IPS-NIHi7 (cell line): ENCODE measurements at regions not wholly inside any gene's neighbourhood (a gene's known extent, or its start where the extent isn't known, plus 50 kb on each side); places are given as distances from the start of the nearest gene placed in this dataset.
A peak's percentile ranks its signal among the peaks of the same experiment; 100 is the strongest.
"Not testable (repeated sequence)": the region's sequence is repeated elsewhere in the genome, so short reads cannot be mapped to it uniquely, and the experiment has no call there.

Source experiments
- DNase-seq: peaks from one replicate; pipeline ENCODE4 v3.0.0; 2012; ENCODE audit warnings: mixed read lengths; ENCODE audit errors: extremely low spot score

DNA sequence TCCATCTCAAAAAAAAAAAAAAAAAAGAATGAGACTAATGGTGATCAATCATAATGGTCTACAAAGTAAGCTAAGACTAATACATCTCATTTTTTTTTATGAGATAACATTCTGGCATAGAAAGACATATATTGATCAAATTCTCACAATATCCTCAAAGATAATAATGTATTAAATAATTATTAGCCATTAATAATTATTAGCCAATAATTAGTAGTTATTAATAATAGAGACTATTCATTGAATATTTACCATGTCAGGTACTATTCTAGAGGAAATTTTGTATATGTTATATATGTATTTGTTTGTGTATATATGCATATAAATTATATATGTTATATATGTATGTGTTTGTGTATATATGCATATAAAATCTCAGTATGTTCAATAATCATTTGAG lies 137.7 kb upstream of the PTBP2 start:
- DNase-seq: no peak

DNA sequence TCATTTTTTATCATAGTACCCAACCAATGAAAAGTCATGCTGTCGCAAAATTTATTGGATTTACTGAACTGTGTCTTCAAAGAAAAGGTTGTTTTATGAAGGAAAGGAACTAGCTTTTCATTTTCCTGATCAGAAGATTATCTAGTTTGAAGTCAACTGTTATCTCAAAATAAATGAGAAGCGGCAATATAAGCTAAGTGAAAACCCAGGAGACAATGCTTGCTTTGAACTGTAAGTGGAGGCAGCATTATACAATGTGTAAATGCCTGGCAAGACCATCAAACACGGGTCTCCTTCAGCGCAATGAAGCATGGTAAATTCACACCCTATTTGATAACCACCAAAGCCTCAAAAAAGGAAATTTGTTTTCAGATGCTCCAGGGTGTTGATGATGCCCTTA lies 134.4 kb upstream of the PTBP2 start:
- no peak for DNase-seq

DNA sequence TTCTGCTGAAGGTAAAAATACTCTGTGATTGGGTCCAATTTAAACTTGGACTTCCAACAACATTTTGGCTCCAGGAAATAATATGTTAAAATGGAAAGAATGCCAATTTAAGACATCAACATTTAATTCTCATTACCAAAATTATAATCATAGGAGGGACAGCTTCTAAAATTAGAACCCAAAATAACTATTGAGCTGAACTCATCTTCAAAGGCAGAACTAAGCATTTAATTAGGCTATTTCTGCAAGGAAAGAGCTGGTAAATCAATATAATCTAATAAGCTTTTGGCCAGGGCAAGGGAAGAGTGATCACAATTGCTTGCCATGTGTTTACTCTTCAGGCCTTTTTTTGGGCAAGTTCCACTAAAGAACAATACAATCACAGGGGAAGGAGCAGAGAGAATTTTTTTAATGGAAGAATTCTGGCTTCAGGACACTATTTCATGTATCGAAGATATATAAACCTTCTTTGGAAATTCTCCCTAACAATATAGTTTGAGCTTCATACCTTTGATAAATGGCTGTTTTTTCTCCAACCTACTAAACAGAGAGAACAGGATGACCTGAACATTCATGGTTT lies 133.1 kb upstream of the PTBP2 start:
- no peak for DNase-seq

DNA sequence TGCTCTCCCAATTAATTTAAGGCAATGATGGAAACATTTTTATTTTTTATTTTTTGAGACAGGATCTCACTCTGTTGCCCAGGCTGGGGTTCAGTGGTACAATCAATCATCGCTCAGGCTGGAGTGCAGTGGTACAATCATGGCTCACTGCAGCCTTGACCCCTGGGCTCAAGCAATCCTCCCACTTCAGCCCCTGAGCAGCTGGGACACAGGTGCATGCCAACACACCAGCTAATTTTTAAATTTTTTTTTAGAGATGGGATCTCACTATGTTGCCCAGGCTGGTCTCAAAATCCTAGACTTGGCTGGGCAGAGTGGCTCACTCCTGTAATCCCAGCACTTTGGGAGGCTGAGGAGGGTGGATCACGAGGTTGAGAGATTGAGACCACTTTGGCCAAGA lies 126.1 kb upstream of the PTBP2 start:
- DNase-seq: not testable (repeated sequence)

DNA sequence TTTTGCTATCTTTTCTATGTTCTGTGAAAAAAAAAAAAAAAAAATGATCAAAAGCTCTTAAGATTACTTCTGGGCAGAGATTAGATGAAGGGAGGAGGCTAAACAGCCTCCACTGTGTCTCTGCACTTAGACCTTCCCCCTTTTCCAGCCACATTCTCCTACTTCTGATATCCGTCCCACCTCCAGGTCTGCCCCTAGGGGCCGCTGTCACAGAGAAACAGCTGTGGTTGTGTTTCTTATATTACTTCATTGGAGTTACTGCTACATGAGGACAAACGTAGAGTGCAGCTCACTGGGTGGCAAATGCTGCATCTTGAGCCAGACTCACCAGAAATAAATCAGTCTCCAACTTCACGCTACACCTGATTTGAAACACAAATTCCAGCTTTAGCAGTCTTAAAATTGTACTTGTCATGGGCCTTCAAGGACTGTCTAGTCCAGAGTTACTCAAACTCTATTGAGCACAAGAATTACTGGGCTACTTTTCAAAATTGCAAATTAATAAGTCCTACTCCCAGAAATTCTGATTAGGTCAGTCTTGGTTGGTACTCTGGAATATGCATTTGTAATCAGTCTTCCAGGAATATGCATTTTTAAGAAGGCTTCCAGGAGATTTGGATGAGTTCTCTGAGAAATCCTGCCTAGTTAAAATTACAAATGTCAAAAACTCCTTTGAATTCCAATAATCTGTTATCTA lies 125.2 kb upstream of the PTBP2 start:
- DNase-seq: peak; percentile 83

DNA sequence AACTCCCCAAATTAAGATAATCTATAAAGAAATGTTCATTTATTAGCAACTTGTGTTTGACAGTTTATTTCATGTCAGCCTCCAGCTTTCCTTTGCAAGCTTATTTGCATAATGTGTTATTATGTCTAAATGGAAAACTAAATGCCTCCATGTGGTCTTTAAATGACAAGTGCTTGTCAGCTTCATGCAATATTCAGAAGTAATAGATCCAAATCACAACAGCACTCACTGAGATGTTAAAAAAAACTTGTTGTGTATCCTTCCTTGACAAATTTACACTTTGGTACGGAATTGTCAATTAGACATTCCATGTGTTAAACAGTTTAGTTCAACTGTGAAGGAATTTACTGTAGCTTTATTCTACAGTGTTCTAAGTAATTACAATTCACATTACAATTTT lies 124.4 kb upstream of the PTBP2 start:
- DNase-seq: no peak

DNA sequence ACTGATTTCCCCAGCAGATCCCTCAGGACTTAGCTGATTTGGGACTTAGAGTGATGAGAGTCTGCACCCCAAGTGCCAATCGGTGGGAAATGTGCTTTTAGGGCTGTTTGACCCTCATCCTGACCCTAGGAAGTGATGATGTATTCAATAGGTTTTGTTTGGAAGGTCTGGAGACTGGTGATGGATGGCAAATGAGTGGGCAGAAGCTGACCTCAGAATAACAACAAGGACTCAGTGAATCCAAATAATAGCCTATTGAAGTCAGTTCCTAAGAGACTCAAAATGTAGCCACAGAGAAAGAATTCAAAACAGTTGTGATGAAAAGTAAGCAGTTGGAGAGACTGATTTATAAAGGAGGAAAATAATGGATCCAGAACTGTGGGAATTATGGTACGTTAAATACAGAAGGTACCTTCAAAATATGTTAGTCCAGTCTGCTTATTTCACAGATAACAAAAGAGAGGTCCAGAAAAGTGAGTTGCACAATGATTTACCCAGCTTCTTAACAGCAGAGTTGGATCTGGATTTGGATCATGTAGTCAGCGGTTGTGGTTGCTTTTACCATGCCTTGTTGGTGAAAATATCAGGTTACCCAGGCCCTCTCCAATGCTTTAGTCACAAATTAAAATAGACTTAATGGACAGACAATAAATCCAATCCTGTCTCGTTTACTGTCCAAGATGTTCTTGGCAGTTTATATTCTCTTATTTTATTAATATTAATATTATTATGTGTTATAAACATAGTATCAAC lies 123.0 kb upstream of the PTBP2 start:
- DNase-seq: no peak

DNA sequence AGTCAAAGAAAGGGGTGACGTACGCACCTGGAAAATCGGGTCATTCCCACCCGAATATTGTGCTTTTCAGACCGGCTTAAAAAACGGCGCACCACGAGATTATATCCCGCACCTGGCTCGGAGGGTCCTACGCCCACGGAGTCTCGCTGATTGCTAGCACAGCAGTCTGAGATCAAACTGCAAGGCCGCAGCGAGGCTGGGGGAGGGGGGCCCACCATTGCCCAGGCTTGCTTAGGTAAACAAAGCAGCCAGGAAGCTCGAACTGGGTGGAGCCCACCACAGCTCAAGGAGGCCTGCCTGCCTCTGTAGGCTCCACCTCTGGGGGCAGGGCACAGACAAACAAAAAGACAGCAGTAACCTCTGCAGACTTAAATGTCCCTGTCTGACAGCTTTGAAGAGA lies 117.0 kb upstream of the PTBP2 start:
- not testable (repeated sequence) for DNase-seq

DNA sequence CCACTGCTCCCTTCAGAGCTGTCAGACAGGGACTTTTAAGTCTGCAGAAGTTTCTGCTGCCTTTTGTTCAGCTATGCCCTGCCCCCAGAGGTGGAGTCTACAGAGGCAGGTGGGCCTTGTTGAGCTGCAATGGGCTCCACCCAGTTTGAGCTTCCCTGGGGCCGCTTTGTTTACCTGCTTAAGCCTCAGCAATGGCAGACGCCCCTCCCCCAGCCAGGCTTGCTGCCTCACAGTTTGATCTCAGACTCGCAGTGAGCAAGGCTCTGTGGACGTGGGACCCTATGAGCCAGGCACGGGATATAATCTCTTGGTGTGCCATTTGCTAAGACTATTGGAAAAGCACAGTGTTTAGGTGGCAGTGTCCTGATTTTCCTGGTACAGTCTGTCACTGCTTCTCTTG lies 104.2 kb upstream of the PTBP2 start:
- not testable (repeated sequence) for DNase-seq

DNA sequence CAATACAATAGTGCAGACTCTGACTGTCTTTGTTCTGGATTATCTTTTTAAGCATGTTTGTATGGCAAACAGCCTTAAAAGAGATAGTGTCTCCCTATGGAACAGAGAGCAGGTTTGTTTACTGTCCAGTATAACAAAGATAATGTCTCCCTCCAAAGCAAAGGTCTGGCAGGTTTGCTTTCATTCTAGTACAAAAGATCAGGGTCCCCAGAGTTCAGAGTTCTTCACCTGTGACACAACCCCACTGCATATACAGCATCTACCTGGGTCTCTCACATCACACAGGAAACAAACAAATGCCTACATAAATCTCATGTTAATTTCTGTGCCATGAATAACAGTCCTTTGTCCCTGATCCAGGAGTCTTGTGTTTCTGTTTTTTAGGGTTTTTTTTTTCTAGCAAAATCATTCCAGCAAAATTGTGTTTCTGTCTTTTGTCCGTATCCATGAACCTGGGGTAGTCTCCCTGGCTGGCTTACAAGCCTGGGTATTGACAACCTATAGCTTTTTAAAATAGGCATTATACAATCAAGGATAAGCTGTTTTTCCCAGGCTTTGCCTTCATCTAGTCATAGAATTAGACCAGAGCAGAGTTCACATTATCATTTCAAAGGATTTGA lies 89.4 kb upstream of the PTBP2 start:
- no peak for DNase-seq

DNA sequence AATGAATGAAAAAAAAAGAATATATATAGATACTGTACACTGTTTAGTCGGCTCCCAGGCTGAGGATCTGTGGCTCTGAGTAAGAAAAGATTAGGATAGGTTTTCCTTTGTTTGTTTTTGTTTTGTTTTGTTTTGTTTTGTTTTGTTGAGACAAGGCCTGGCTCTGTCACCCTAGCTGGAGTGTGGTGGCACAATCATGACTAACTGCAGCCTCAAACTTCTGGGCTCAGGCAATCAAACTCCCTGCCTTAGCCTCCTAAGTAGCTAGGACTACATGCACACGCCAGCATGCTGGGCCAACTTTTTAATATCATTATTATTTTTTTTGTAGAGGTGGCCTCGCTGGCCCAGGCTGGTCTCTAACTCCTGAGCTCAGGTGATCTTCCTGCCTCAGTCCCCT lies 87.9 kb upstream of the PTBP2 start:
- no peak for DNase-seq

DNA sequence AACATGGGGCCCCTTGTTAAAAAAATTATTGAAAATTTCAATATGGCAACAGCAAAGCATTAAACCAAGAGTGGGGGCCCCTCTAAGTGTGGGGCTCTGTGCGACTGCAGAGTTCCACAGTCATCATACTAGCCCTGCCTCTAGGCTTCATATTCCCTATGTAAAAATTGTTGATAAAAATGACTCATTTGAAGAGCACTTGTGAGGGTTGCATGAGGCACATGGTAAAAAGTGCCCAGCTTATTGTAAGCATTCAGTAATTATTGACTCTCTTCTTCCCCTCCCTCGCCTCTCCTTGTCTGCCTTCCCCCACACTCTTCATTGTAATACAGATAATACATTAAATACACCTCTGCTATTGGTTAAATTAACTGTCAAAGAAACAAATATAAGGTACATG lies 86.7 kb upstream of the PTBP2 start:
- DNase-seq: no peak

DNA sequence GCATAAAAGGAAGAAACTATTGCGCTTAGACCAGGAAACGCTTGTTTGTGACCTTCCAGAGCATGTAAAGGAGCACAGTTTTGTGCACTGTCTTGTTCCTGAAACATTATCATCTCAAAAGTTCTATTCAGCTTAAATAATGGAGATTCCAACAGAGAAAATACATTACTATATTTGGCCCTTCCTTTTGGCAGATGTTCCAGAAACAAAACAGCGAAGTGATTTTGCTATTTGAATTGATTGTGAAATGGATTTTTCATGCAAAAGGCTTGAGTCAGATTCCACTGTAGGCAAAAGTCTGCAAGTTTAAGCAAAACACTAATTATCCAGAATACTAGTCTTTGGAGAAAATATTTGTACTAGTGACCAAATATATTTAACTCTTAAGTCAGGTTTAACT lies 80.3 kb upstream of the PTBP2 start:
- DNase-seq: no peak

DNA sequence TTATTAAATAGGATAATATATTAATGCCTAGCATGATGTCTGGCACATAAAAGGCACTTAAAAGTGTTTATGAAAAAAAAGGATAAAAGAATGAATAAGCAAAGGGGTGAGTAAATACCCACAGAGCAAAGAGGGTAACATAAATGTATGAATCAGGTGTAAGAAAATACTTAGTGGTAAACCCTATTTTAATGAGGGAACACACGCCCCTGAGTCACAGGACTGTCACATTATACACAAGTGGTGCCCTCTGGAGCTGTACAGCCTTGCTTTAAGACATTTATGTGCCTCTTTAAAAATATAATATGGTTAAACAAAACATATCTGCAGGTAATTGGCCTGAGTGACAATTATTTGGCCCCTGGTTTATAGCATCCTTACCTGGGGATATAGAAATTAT lies 78.1 kb upstream of the PTBP2 start:
- DNase-seq: no peak

DNA sequence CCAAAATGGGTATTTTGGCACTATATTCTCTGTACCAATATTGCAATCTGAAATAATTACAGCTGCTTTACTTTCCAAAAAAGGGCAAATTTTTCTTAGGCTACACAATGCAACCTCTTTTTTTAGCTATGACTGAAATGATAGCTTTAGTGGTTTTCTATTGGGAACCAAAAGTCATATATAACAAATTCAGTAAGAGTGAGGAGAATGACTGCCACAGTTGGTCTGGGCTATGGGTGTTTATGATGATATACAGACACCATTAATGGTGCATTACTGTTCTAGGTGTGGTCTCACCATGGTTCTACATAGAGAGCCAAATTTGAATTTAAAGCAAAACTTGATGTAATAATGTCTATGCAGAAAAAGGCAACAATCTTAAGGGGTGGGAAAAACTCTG lies 72.3 kb upstream of the PTBP2 start:
- DNase-seq: no peak

DNA sequence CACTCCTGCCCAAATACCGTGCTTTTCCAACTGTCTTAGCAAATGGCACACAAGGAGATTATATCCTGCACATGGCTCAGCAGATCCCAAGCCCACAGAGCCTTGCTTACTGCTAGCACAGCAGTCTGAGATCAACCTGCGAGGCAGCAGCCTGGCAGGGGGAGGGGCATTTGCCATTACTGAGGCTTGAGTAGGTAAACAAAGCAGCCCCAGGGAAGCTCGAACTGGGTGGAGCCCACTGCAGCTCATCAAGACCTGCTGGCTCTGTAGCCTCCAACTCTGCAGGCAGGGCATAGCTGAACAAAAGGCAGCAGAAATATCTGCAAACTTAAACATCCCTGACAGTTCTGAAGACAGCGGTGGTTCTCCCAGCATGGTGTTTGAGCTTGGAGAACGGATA lies 70.1 kb upstream of the PTBP2 start:
- DNase-seq: no peak

DNA sequence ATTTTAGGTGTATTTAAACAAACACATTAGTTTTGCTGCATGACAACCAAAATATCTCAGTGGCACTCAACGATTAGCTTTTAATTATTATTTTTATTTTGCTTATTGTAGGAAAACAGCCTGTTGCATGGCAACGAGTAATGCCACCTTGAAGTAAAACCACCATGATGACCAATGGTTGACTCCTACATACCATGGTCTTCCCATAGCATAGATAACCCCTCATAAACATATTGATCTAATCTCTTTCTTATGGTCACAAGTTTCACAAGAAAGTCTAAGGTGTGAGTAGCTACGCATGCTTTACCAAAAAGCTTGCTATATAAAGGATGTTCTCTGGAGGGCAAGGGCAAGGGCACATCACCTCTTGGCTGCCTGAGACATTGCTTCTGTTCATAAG lies 61.5 kb upstream of the PTBP2 start:
- no peak for DNase-seq

DNA sequence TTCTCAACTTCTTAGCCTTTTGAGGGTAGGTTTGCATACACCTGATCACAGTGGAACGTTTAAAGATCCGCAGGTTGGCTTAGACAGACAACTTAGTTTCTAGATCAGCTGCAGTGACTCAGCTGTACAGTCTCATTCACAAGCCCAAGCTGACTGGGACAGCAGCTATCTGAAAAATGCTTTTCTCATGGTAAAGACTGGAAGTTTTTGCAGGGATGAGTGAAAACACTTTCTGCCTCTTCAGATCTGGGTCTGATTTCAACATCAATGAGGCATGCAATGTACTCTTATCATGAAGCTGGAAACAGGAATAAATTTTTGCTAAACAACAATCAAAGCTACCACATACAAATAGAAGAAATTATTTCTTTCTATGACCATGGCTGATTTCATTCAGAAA lies 61.1 kb upstream of the PTBP2 start:
- DNase-seq: no peak
